KOPT-K1 (cell line): ENCODE measurements at regions not wholly inside any gene's neighbourhood (a gene's known extent, or its start where the extent isn't known, plus 50 kb on each side); places are given as distances from the start of the nearest gene placed in this dataset.

Experiments
- H3K27ac ChIP-seq: fragments of 200-600 bp; sonication (generic); 2 replicates; pipeline ENCODE4 v1.5.1; 2016; ENCODE audit warnings: antibody characterized with exemption, mild to moderate bottlenecking, low read depth, low read length; ENCODE audit not compliant: poor library complexity, severe bottlenecking
- H3K36me3 ChIP-seq: fragments of 200-600 bp; sonication (generic); 2 replicates; pipeline ENCODE4 v1.5.1; 2017; ENCODE audit warnings: antibody characterized with exemption, mild to moderate bottlenecking, low read length, moderate library complexity; ENCODE audit not compliant: insufficient read depth
- H3K9me3 ChIP-seq: fragments of 200-600 bp; sonication (generic); 2 replicates; pipeline ENCODE4 v1.5.1; 2017; ENCODE audit warnings: antibody characterized with exemption, low read length, mild to moderate bottlenecking; ENCODE audit not compliant: insufficient read depth, poor library complexity, severe bottlenecking

GRCh38 chr1:57874418-57874877 lies 450.6 kb upstream of the DAB1 start:
- Histone ChIP-seq H3K36me3 (no peaks in the 10 kb centered on the region), H3K27ac (no peak overlapping the region), H3K9me3 (no peaks in the 10 kb centered on the region)

- Histone ChIP-seq H3K9me3 (no peaks in the 10 kb centered on the region), H3K27ac (no peak overlapping the region)
Measured at GRCh38 chr1:57872913-57873312, 449.1 kb upstream of the DAB1 start.

GRCh38 chr1:57868908-57869307 lies 445.0 kb upstream of the DAB1 start:
- Histone ChIP-seq H3K9me3 (no peaks in the 10 kb centered on the region), H3K27ac (no peak overlapping the region), H3K36me3 (no peaks in the 10 kb centered on the region)

More at GRCh38 chr1:57872913-57873312, 449.1 kb upstream of the DAB1 start:
- no peaks in the 10 kb centered on the region for H3K36me3 ChIP-seq

GRCh38 chr1:57868239-57868638 lies 444.4 kb upstream of the DAB1 start:
- Histone ChIP-seq H3K27ac (no peak overlapping the region), H3K36me3 (no peaks in the 10 kb centered on the region), H3K9me3 (no peaks in the 10 kb centered on the region)

GRCh38 chr1:57866998-57867397 lies 443.1 kb upstream of the DAB1 start:
- Histone ChIP-seq H3K36me3 (no peaks in the 10 kb centered on the region), H3K27ac (no peak overlapping the region), H3K9me3 (no peaks in the 10 kb centered on the region)

GRCh38 chr1:57860931-57861565 lies 437.2 kb upstream of the DAB1 start:
- Histone ChIP-seq H3K27ac (no peak overlapping the region), H3K36me3 (no peaks in the 10 kb centered on the region), H3K9me3 (no peaks in the 10 kb centered on the region)

GRCh38 chr1:57860325-57860724 lies 436.5 kb upstream of the DAB1 start:
- Histone ChIP-seq H3K27ac (no peak overlapping the region), H3K36me3 (no peaks in the 10 kb centered on the region), H3K9me3 (no peaks in the 10 kb centered on the region)

- H3K27ac ChIP-seq, result no peak overlapping the region
- no peaks in the 10 kb centered on the region for H3K36me3 ChIP-seq
- no peaks in the 10 kb centered on the region for H3K9me3 ChIP-seq
Measured at GRCh38 chr1:57858740-57859139, 434.9 kb upstream of the DAB1 start.

- Histone ChIP-seq H3K36me3 (no peaks in the 10 kb centered on the region), H3K9me3 (no peaks in the 10 kb centered on the region), H3K27ac (no peak overlapping the region)
Measured at GRCh38 chr1:57857809-57858208, 433.9 kb upstream of the DAB1 start.

- Histone ChIP-seq H3K27ac (no peak overlapping the region), H3K9me3 (no peaks in the 10 kb centered on the region), H3K36me3 (no peaks in the 10 kb centered on the region)
Measured at GRCh38 chr1:57854436-57854835, 430.6 kb upstream of the DAB1 start.

- no peaks in the 10 kb centered on the region for H3K9me3 ChIP-seq
Measured at GRCh38 chr1:57850176-57850940, 426.5 kb upstream of the DAB1 start.

GRCh38 chr1:57848406-57848805 lies 424.5 kb upstream of the DAB1 start:
- no peaks in the 10 kb centered on the region for H3K9me3 ChIP-seq
- no peaks in the 10 kb centered on the region for H3K36me3 ChIP-seq
- no peak overlapping the region for H3K27ac ChIP-seq

More at GRCh38 chr1:57850176-57850940, 426.5 kb upstream of the DAB1 start:
- Histone ChIP-seq H3K27ac (no peak overlapping the region), H3K36me3 (no peaks in the 10 kb centered on the region)

- no peaks in the 10 kb centered on the region for H3K36me3 ChIP-seq
- peaks cover 21% of the 10 kb centered on the region for H3K9me3 ChIP-seq
- H3K27ac ChIP-seq, result no peak overlapping the region
Measured at GRCh38 chr1:57845041-57845440, 421.2 kb upstream of the DAB1 start.

GRCh38 chr1:57844382-57844980 lies 420.6 kb upstream of the DAB1 start:
- Histone ChIP-seq H3K27ac (no peak overlapping the region), H3K36me3 (no peaks in the 10 kb centered on the region), H3K9me3 (peaks cover 22% of the 10 kb centered on the region)

GRCh38 chr1:57843760-57844159 lies 419.9 kb upstream of the DAB1 start:
- Histone ChIP-seq H3K9me3 (peaks cover 22% of the 10 kb centered on the region), H3K36me3 (no peaks in the 10 kb centered on the region), H3K27ac (no peak overlapping the region)
